Hepatocyte (in vitro differentiated cells): ENCODE measurements at regions not wholly inside any gene's neighbourhood (a gene's known extent, or its start where the extent isn't known, plus 50 kb on each side); places are given as distances from the start of the nearest gene placed in this dataset.

Experiments
- DNase-seq: peaks from one replicate; pipeline ENCODE4 v3.0.0-alpha.2; 2016; ENCODE audit warnings: low spot score
- H2AFZ ChIP-seq: fragments of 200-600 bp; sonication (generic); 2 replicates; pipeline ENCODE4 v1.6.0; 2016; ENCODE audit warnings: antibody characterized with exemption, mild to moderate bottlenecking
- H3K27ac ChIP-seq: fragments of 200-600 bp; sonication (generic); 2 replicates; pipeline ENCODE4 v1.5.1; 2016; ENCODE audit warnings: mild to moderate bottlenecking
- H3K27me3 ChIP-seq: fragments of 200-600 bp; sonication (generic); 2 replicates; pipeline ENCODE4 v1.6.1; 2016
- H3K36me3 ChIP-seq: fragments of 200-600 bp; sonication (generic); replicated peaks from 2 replicates; pipeline ENCODE4 v1.5.1; 2016; ENCODE audit warnings: low read depth; ENCODE audit not compliant: insufficient read depth
- H3K4me1 ChIP-seq: fragments of 200-600 bp; sonication (generic); 2 replicates; pipeline ENCODE4 v1.5.1; 2016; ENCODE audit warnings: mild to moderate bottlenecking, moderate library complexity; ENCODE audit not compliant: insufficient read depth
- H3K4me2 ChIP-seq: fragments of 200-600 bp; sonication (generic); 2 replicates; pipeline ENCODE4 v1.6.0; 2016
- H3K4me3 ChIP-seq: fragments of 200-600 bp; sonication (generic); 2 replicates; pipeline ENCODE4 v1.5.1; 2016; ENCODE audit warnings: mild to moderate bottlenecking
- H3K79me2 ChIP-seq: fragments of 200-600 bp; sonication (generic); 2 replicates; pipeline ENCODE4 v1.6.0; 2017; ENCODE audit warnings: mild to moderate bottlenecking
- H3K9me2 ChIP-seq: fragments of 200-600 bp; sonication (generic); replicated peaks from 2 replicates; pipeline ENCODE4 v1.6.0; 2017; ENCODE audit warnings: mild to moderate bottlenecking; ENCODE audit not compliant: insufficient read depth
- H3K9me3 ChIP-seq: fragments of 200-600 bp; sonication (generic); 2 replicates; pipeline ENCODE4 v1.5.1; 2016; ENCODE audit warnings: low read depth, mild to moderate bottlenecking
- H4K20me1 ChIP-seq: fragments of 200-600 bp; sonication (generic); 2 replicates; pipeline ENCODE4 v1.6.0; 2016; ENCODE audit warnings: mild to moderate bottlenecking; ENCODE audit not compliant: insufficient read depth, poor library complexity, severe bottlenecking
- EZH2 ChIP-seq: fragments of 200-600 bp; sonication (generic); IDR thresholded peaks from 2 replicates; pipeline ENCODE4 v1.6.1; 2016; ENCODE audit warnings: antibody characterized with exemption, mild to moderate bottlenecking, borderline replicate concordance
- EZH2phosphoT487 ChIP-seq: fragments of 200-600 bp; sonication (generic); IDR thresholded peaks from one replicate; pipeline ENCODE4 v1.6.1; 2018; ENCODE audit warnings: antibody characterized with exemption, mild to moderate bottlenecking, low read depth, moderate library complexity; ENCODE audit not compliant: unreplicated experiment, severe bottlenecking
- WGBS: methylation state at CpG from one replicate; pipeline ENCODE4 v1.1.6; 2016; ENCODE audit warnings: low lambda C conversion rate; ENCODE audit errors: missing lambda C conversion rate; 5-methylcytosine and 5-hydroxymethylcytosine counted together
- TF ChIP-seq, protein P1 (sequence below): fragments of 200-600 bp; sonication (generic); IDR thresholded peaks from 2 replicates; pipeline ENCODE4 v1.5.1; 2016; ENCODE audit warnings: antibody characterized with exemption, mild to moderate bottlenecking; ENCODE audit not compliant: poor library complexity

DNA sequence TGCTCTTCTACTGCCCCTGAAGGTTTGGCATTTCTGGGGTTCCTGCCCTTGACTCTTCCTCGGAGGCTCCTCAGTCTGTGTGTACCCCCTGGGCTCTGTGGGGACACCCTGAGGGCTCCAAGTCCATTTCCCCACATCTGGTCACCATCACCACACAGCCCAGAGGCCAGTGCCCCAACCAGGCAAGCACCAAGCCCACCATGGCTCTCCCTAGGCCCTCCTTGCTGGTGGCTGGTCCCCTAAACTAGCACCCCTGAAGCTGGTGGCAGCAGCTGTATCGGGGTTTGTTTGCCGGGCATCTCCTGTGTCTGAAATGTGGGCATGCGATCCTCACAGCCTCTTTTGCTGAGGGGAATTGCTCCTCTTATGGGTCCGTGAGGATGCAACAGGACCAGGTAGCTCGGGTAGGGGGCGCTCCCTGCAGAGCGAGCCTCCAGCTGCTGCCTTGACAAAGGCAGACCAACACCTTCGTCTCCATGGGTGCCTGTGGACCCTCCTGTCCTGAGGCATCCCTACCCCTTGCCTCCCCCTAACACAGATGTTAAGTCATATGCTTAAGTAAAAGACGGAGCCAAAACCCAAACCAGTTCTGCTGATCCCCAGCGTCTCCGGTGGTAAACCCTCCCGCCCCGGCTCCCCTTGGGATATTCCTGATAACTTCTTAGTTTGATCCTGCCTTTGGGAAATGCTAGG lies 138.9 kb upstream of the IRX4 start:
- H3K4me2 ChIP-seq = no peak overlapping the region
- H2AFZ ChIP-seq = no peak overlapping the region
- no peaks in the 10 kb centered on the region for H3K27me3 ChIP-seq
- no peaks in the 10 kb centered on the region for H3K36me3 ChIP-seq
- H4K20me1 ChIP-seq = no peaks in the 10 kb centered on the region
- no peak overlapping the region for H3K27ac ChIP-seq
- no peaks in the 10 kb centered on the region for H3K79me2 ChIP-seq
- no peaks in the 10 kb centered on the region for H3K9me2 ChIP-seq
- DNase-seq = no peak
- no peaks in the 10 kb centered on the region for H3K4me1 ChIP-seq
- H3K4me3 ChIP-seq = no peak overlapping the region
- WGBS = 87% methylated on average over 14 of the region's 14 CpGs
- H3K9me3 ChIP-seq = no peaks in the 10 kb centered on the region
- TF ChIP-seq EZH2phosphoT487 (no peak), EZH2 (no peak)
- TF ChIP-seq, protein P1, sequence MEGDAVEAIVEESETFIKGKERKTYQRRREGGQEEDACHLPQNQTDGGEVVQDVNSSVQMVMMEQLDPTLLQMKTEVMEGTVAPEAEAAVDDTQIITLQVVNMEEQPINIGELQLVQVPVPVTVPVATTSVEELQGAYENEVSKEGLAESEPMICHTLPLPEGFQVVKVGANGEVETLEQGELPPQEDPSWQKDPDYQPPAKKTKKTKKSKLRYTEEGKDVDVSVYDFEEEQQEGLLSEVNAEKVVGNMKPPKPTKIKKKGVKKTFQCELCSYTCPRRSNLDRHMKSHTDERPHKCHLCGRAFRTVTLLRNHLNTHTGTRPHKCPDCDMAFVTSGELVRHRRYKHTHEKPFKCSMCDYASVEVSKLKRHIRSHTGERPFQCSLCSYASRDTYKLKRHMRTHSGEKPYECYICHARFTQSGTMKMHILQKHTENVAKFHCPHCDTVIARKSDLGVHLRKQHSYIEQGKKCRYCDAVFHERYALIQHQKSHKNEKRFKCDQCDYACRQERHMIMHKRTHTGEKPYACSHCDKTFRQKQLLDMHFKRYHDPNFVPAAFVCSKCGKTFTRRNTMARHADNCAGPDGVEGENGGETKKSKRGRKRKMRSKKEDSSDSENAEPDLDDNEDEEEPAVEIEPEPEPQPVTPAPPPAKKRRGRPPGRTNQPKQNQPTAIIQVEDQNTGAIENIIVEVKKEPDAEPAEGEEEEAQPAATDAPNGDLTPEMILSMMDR = no peak

DNA sequence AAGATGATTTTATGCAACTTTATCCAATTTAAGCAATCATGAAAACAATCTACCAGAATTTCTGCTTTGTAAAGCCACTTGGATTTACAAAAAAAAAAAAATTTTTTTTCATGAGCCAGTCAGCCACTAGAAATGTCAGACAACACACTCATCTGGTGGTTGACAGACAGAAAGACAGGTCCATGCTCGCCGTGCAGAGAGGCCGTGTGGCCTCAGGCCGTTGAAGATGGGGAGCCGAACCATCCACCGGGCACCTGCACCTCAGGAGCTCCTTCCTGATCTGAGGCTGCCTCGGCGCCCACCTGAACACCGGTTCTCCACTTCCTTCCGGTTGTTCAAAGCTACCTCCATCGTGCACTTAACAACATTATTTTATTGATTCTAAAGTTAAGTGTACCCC lies 138.0 kb upstream of the IRX4 start:
- DNase-seq = no peak
- Histone ChIP-seq H3K27me3 (no peaks in the 10 kb centered on the region), H3K9me3 (no peaks in the 10 kb centered on the region), H2AFZ (no peak overlapping the region), H3K4me1 (no peaks in the 10 kb centered on the region), H4K20me1 (no peaks in the 10 kb centered on the region), H3K79me2 (no peaks in the 10 kb centered on the region), H3K4me3 (no peak overlapping the region), H3K27ac (no peak overlapping the region), H3K4me2 (no peak overlapping the region), H3K36me3 (no peaks in the 10 kb centered on the region), H3K9me2 (no peaks in the 10 kb centered on the region)
- WGBS = 85% methylated on average over 11 of the region's 11 CpGs
- TF ChIP-seq EZH2 = no peak
- TF ChIP-seq EZH2phosphoT487 = no peak
- TF ChIP-seq, protein P1 = no peak

DNA sequence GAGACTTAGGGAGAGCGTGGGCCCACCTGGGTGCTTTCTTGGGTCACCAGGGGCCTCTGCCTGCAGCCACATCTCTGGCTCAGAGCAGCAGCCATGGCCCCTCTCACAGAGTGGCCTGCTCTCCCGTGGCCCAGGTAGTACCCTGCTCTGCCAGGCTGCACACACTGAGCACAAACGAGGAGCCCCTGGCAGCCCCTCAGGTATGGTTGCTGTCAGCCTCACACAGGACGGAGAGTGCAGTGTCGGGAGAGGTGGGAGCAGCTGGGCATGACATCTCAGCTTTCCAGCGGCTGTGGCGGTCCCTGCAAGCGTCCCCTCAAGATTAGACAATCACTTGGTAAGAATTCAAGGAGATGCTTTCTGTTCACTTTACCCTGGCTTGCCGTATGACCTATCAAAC lies 137.0 kb upstream of the IRX4 start:
- Histone ChIP-seq H3K27ac (no peak overlapping the region), H3K4me3 (no peak overlapping the region), H2AFZ (no peak overlapping the region), H4K20me1 (no peaks in the 10 kb centered on the region), H3K9me2 (no peaks in the 10 kb centered on the region), H3K4me2 (no peak overlapping the region), H3K79me2 (no peaks in the 10 kb centered on the region), H3K9me3 (no peaks in the 10 kb centered on the region), H3K4me1 (no peaks in the 10 kb centered on the region), H3K36me3 (no peaks in the 10 kb centered on the region), H3K27me3 (peaks cover 4% of the 10 kb centered on the region)
- 94% methylated on average over 9 of the region's 9 CpGs for WGBS
- DNase-seq = no peak
- TF ChIP-seq EZH2 (no peak), EZH2phosphoT487 (no peak)
- TF ChIP-seq, protein P1 = no peak
